ENCODE measurements at regions not wholly inside any gene's neighbourhood (a gene's known extent, or its start where the extent isn't known, plus 50 kb on each side); places are given as distances from the start of the nearest gene placed in this dataset.
A peak's percentile ranks its signal among the peaks of the same experiment; 100 is the strongest.

DNA sequence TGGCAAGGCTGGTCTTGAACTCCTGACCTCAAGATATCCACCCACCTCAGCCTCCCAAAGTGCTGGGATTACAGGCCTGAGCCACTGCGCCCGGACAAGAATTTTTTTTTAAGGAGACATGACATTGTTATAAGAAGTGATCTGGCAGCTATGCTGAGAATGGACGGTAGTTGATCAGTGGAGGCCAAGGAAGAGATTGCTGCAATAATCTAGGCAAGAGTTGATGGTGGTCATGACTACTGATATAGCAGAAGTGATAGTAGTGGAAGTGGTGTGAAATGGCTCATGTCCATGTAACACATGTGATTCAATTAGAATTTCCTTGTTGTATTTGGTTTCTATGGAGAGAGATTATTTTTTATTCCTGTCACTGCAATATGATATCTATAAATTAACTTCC lies 125.3 kb upstream of the CCN2 start:
- no peak overlapping the region for H3K4me3 ChIP-seq (ENCODE audit: control insufficient read depth, low read depth, low read length)
- TF ChIP-seq, protein P1, sequence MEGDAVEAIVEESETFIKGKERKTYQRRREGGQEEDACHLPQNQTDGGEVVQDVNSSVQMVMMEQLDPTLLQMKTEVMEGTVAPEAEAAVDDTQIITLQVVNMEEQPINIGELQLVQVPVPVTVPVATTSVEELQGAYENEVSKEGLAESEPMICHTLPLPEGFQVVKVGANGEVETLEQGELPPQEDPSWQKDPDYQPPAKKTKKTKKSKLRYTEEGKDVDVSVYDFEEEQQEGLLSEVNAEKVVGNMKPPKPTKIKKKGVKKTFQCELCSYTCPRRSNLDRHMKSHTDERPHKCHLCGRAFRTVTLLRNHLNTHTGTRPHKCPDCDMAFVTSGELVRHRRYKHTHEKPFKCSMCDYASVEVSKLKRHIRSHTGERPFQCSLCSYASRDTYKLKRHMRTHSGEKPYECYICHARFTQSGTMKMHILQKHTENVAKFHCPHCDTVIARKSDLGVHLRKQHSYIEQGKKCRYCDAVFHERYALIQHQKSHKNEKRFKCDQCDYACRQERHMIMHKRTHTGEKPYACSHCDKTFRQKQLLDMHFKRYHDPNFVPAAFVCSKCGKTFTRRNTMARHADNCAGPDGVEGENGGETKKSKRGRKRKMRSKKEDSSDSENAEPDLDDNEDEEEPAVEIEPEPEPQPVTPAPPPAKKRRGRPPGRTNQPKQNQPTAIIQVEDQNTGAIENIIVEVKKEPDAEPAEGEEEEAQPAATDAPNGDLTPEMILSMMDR (IDR thresholded peaks at IDR 0.05; ENCODE audit: control insufficient read depth, insufficient read depth, low read depth, low read length, missing control alignments): no peak
- DNase-seq (ENCODE audit: low read depth): no peak

DNA sequence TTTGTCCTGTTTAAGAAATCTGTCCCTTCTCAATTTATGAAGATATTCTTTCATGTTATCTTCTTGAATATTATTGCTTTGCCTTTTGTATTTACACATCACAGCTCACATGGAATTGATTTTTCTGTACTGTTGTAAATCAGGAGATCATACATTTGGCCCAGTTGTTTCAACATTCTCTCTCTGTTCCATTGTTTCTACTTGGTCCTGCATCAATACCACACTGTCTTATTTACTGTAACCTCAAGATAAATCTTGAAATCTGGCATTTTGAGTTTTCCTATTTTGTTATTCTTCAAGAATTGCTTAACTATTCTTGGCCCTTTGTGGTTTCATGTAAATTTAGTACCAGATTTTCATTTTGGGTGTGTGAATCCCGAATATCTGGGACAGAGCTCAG lies 121.7 kb upstream of the CCN2 start:
- TF ChIP-seq, protein P1 (IDR thresholded peaks at IDR 0.05; ENCODE audit: control insufficient read depth, insufficient read depth, low read depth, low read length, missing control alignments): no peak
- no peak overlapping the region for H3K4me3 ChIP-seq (ENCODE audit: control insufficient read depth, low read depth, low read length)
- DNase-seq (ENCODE audit: low read depth): no peak

DNA sequence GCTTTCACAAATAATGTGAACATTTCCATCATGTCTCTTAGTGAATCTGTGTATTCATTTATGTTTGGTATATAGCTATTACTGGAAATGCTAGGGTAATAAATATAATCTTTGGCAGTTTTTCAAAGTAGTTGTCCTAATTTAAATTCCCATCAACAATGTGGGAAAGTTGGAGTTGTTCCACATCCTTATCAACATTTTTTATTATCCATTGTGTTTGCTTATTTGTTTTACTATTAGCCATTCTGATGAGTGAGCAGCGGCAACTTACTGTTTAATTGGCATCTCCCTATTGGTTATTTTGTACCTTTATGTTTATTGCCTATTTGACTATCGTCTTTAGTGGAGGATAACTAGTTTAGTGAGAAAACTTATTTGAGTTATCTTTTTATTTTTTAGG lies 121.1 kb upstream of the CCN2 start:
- no peak overlapping the region for H3K4me3 ChIP-seq (ENCODE audit: control insufficient read depth, low read depth, low read length)
- TF ChIP-seq, protein P1 (IDR thresholded peaks at IDR 0.05; ENCODE audit: control insufficient read depth, insufficient read depth, low read depth, low read length, missing control alignments): no peak
- no peak for DNase-seq (ENCODE audit: low read depth)

DNA sequence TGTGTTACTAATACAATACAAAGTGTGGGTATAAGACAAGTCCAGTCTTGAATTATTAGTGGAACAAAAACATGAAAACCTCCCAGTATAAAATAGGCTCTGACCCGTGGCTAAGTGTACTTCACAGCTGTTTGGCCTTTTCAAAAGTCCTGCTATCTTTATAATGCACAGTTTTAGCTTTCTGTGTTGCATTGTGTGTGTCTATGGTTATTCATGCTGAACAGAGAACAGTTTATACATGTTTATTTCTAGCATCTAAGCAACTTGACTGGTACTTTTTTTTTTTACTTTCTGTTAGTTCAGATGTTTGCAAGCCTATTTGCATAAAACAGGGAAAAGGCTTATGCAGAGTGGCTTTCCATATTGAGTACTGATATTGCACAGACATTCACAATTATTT lies 119.2 kb upstream of the CCN2 start:
- TF ChIP-seq, protein P1 (IDR thresholded peaks at IDR 0.05; ENCODE audit: control insufficient read depth, insufficient read depth, low read depth, low read length, missing control alignments): no peak
- DNase-seq (ENCODE audit: low read depth): no peak

DNA sequence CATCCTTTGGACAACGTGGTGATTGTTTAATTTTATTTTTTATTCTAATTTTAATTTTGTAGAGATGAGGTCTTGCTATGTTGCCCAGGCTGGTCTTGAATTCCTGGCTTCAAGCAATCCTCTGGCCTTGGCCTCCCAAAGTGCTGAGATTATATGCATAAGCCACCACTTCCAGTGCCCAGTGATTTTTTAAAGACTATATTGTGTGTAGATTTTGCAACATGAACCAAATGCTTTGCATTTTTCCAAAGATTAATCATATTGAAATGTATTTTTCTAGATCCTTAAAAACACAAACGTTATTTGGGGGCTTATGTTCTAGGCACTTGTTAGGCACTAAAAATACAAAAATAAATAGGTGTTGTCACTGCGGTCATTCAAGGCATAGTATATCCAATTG lies 117.6 kb upstream of the CCN2 start:
- DNase-seq (ENCODE audit: low read depth): no peak
- no peak overlapping the region for H3K4me3 ChIP-seq (ENCODE audit: control insufficient read depth, low read depth, low read length)
- TF ChIP-seq, protein P1 (IDR thresholded peaks at IDR 0.05; ENCODE audit: control insufficient read depth, insufficient read depth, low read depth, low read length, missing control alignments): no peak

More for the DNA sequence above, 119.2 kb upstream of the CCN2 start:
- H3K4me3 ChIP-seq (ENCODE audit: control insufficient read depth, low read depth, low read length): no peak overlapping the region

DNA sequence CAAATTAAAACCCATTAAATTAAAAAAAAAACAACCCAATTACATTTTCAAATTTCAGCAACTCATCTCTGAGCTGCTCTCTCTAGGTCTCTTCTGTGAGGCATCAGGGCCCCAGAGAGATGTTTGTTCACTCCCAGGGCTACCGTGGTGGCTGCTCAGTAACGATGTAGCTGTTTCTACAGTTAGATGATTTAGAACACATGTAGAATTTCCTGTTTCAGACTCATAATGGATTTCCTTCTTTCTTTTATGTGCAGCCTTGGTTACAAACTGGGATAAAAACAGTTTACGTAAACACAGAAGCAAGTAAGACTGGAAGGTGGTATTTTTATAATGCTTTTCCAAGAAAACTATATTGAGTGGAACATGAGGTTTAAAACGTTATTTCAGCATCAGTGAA lies 116.1 kb upstream of the CCN2 start:
- H3K4me3 ChIP-seq (ENCODE audit: control insufficient read depth, low read depth, low read length): no peak overlapping the region
- peak; percentile 38 for DNase-seq (ENCODE audit: low read depth)
- TF ChIP-seq, protein P1 (IDR thresholded peaks at IDR 0.05; ENCODE audit: control insufficient read depth, insufficient read depth, low read depth, low read length, missing control alignments): no peak

DNA sequence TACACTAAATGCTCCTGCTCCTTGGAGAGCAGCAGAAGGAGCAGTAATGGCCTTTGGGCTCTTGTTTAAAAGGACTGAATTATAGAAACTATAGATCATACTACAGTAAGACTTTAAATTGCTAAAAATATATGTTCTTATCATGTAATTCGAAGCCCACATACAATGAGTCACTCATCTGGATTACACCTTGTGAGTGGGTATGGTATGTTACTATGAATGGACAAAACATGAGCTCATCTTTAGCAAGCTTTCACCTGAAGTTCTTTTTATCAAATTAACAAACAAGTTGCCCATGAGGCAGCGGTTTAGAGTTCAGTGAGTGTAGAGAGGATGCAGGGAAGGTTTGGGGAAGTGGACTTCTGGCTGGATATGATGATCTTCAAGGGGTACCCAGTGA lies 114.4 kb upstream of the CCN2 start:
- TF ChIP-seq, protein P1 (IDR thresholded peaks at IDR 0.05; ENCODE audit: control insufficient read depth, insufficient read depth, low read depth, low read length, missing control alignments): no peak
- H3K4me3 ChIP-seq (ENCODE audit: control insufficient read depth, low read depth, low read length): no peak overlapping the region
- no peak for DNase-seq (ENCODE audit: low read depth)

All from AG09309 (cell line).